ENCODE measurements at regions not wholly inside any gene's neighbourhood (a gene's known extent, or its start where the extent isn't known, plus 50 kb on each side); places are given as distances from the start of the nearest gene placed in this dataset.

DNA sequence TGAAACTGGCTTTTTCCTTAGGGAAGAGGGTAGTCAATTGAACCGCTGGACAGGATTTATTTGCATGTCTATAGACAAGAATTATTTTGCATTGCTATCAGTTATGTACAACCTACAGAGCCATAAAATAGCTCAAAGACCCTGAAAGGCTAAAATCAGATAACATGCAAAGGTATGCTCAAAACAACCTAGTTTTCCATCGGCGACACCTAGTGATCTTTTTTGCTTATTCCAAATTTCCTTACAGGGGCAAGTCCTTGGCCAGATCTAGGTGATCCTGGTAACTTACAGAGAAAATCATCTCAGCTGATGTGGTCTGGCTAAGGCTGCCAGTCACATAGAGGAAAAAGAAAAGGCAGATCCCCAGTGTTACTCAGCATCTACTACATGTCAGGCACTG, 141.2 kb upstream of the RPL38 start:
- no TSS peak for BruUV-seq (replicated peaks)
- Mint-ChIP-seq H3K27ac (ENCODE audit: low read depth, unreplicated experiment) (no peak overlapping the region), H3K27me3 (ENCODE audit: insufficient read depth, unreplicated experiment) (peaks cover 82% of the 10 kb centered on the region), H3K9me3 (ENCODE audit: unreplicated experiment) (no peaks in the 10 kb centered on the region), H3K36me3 (ENCODE audit: insufficient read depth, unreplicated experiment) (no peaks in the 10 kb centered on the region), H3K4me3 (ENCODE audit: unreplicated experiment) (no peak overlapping the region), H3K4me1 (ENCODE audit: insufficient read depth, unreplicated experiment) (no peaks in the 10 kb centered on the region)
- POLR2A ChIA-PET, result interaction anchor here (1.0 kb wide), 1 partner anchor 25 kb away, joined by 4 read pairs; no protein-coding TSS in a partner anchor
- TF ChIP-seq, protein P1, sequence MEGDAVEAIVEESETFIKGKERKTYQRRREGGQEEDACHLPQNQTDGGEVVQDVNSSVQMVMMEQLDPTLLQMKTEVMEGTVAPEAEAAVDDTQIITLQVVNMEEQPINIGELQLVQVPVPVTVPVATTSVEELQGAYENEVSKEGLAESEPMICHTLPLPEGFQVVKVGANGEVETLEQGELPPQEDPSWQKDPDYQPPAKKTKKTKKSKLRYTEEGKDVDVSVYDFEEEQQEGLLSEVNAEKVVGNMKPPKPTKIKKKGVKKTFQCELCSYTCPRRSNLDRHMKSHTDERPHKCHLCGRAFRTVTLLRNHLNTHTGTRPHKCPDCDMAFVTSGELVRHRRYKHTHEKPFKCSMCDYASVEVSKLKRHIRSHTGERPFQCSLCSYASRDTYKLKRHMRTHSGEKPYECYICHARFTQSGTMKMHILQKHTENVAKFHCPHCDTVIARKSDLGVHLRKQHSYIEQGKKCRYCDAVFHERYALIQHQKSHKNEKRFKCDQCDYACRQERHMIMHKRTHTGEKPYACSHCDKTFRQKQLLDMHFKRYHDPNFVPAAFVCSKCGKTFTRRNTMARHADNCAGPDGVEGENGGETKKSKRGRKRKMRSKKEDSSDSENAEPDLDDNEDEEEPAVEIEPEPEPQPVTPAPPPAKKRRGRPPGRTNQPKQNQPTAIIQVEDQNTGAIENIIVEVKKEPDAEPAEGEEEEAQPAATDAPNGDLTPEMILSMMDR (IDR thresholded peaks at IDR 0.05; ENCODE audit: unreplicated experiment), result no peak
- no peak for DNase-seq (ENCODE audit: unreplicated experiment)
- CTCF ChIA-PET, result interaction anchor here (0.8 to 1.2 kb wide), 2 partner anchors 10 to 12 kb away, joined by 3 to 5 read pairs; no protein-coding TSS in a partner anchor
- intact Hi-C loops (cut with micrococcal nuclease), result no loop called here

DNA sequence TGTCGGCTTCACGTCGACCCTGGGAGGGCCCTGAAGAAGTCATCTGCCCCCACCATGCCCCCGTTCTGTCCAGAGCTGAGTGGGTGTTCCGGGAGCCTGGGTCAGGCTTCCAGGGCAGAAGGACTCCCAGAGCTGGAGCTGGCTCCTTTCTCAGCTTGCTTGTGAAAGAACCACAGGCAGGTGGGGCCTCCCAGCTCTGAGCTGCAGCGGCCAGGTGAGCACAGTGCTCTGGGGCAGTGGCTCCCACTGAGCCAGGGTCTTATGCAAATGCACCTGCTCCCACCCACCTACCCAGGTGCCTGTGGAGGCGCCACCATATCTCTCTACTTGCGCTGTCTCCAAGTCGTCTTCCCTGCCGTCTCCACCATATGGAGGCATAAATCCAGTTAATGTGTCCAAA, 140.0 kb upstream of the RPL38 start:
- H3K9me3 Mint-ChIP-seq (ENCODE audit: unreplicated experiment), result no peaks in the 10 kb centered on the region
- intact Hi-C loops (cut with micrococcal nuclease), result no loop called here
- TF ChIP-seq, protein P1 (IDR thresholded peaks at IDR 0.05; ENCODE audit: unreplicated experiment), result no peak
- H3K27me3 Mint-ChIP-seq (ENCODE audit: insufficient read depth, unreplicated experiment), result peaks cover 78% of the 10 kb centered on the region
- H3K4me1 Mint-ChIP-seq (ENCODE audit: insufficient read depth, unreplicated experiment), result no peaks in the 10 kb centered on the region
- H3K27ac Mint-ChIP-seq (ENCODE audit: low read depth, unreplicated experiment), result no peak overlapping the region
- ChIA-PET POLR2A (no interaction called here), CTCF (no interaction called here)
- no peaks in the 10 kb centered on the region for H3K36me3 Mint-ChIP-seq (ENCODE audit: insufficient read depth, unreplicated experiment)
- H3K4me3 Mint-ChIP-seq (ENCODE audit: unreplicated experiment), result no peak overlapping the region
- BruUV-seq (replicated peaks), result no TSS peak
- no peak for DNase-seq (ENCODE audit: unreplicated experiment)

DNA sequence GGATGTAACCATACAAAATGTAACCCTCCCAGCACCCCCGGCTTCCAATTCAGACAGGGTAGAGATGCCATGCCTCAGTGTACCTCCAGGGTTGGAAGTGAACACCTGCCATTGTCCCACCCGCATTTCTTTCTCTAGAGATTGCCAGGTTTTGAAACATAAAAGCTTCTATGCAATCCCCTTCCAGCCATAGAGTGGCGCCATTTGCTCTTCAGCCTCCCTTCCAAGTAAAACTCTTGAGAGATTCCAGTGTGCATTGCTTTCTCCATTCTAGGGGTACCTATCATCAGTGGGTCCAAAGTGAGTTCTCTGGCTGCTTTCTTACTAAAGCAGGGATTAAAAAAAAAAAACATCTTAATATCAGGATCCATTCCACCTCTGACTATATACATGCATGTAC, 133.1 kb upstream of the RPL38 start:
- TF ChIP-seq, protein P1 (IDR thresholded peaks at IDR 0.05; ENCODE audit: unreplicated experiment), result no peak

DNA sequence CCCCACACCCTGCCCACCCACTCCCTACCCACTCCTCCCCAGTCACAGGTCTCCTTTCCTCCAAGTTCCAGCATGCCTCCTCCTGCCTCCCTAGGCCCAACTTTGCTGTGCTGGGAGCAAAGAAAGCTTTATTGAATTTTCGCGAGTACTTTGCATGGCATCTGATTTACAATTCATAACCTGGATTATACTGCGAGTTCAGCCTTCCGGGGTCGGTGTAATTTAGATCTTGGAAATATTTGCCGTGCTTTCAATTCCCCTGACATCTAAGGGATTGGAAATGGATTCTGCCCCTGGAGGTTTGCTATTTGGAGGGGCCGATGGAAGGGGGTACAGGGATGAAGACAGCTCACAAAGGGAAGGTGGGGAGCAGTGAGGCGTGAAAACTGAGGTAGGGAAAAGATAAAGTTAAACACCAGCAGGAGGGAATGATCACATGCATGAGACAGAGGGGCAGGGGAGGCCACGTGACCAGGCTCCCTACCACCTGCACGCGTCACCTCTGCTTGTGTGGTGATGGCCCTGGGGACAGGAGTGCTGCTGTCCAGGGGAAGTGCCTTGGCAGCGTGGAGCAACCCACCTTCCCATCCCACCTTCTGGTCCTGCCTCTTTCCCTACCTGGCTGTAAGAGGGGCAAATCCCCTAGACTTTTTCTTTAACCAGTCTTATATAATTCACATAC, 132.3 kb upstream of the RPL38 start:
- Mint-ChIP-seq H3K9me3 (ENCODE audit: unreplicated experiment) (no peaks in the 10 kb centered on the region), H3K36me3 (ENCODE audit: insufficient read depth, unreplicated experiment) (no peaks in the 10 kb centered on the region), H3K27me3 (ENCODE audit: insufficient read depth, unreplicated experiment) (peaks cover 37% of the 10 kb centered on the region), H3K4me3 (ENCODE audit: unreplicated experiment) (no peak overlapping the region), H3K4me1 (ENCODE audit: insufficient read depth, unreplicated experiment) (no peaks in the 10 kb centered on the region), H3K27ac (ENCODE audit: low read depth, unreplicated experiment) (no peak overlapping the region)
- no peak for DNase-seq (ENCODE audit: unreplicated experiment)
- ChIA-PET CTCF (no interaction called here), POLR2A (no interaction called here)
- TF ChIP-seq, protein P1 (IDR thresholded peaks at IDR 0.05; ENCODE audit: unreplicated experiment), result no peak
- BruUV-seq (replicated peaks), result no TSS peak
- intact Hi-C loops (cut with micrococcal nuclease), result no loop called here

More for the DNA sequence above, 133.1 kb upstream of the RPL38 start:
- no peaks in the 10 kb centered on the region for H3K36me3 Mint-ChIP-seq (ENCODE audit: insufficient read depth, unreplicated experiment)
- BruUV-seq (replicated peaks), result no TSS peak
- intact Hi-C loops (cut with micrococcal nuclease), result no loop called here
- no peaks in the 10 kb centered on the region for H3K9me3 Mint-ChIP-seq (ENCODE audit: unreplicated experiment)
- no peak overlapping the region for H3K4me3 Mint-ChIP-seq (ENCODE audit: unreplicated experiment)
- peaks cover 45% of the 10 kb centered on the region for H3K27me3 Mint-ChIP-seq (ENCODE audit: insufficient read depth, unreplicated experiment)
- no peak for DNase-seq (ENCODE audit: unreplicated experiment)
- ChIA-PET CTCF (interaction anchor here (1.1 kb wide), 1 partner anchor 20 kb away, joined by 4 read pairs; no protein-coding TSS in a partner anchor), POLR2A (no interaction called here)
- H3K4me1 Mint-ChIP-seq (ENCODE audit: insufficient read depth, unreplicated experiment), result no peaks in the 10 kb centered on the region
- no peak overlapping the region for H3K27ac Mint-ChIP-seq (ENCODE audit: low read depth, unreplicated experiment)
